ENCODE measurements at regions not wholly inside any gene's neighbourhood (a gene's known extent, or its start where the extent isn't known, plus 50 kb on each side); places are given as distances from the start of the nearest gene placed in this dataset.
A peak's percentile ranks its signal among the peaks of the same experiment; 100 is the strongest.

- DNase-seq (ENCODE audit: low spot score): no peak
These were observed 460.6 kb upstream of the DSEL start for GRCh38 chr18:67977067-67977616.

- no peak for DNase-seq (ENCODE audit: low spot score)
These were observed 457.4 kb upstream of the DSEL start for GRCh38 chr18:67973916-67974315.

- DNase-seq (ENCODE audit: low spot score): no peak
These were observed 452.9 kb upstream of the DSEL start for GRCh38 chr18:67969458-67969857.

- DNase-seq (ENCODE audit: low spot score): no peak
These were observed 449.7 kb upstream of the DSEL start for GRCh38 chr18:67966224-67966623.

GRCh38 chr18:67964462-67964861, 447.9 kb upstream of the DSEL start:
- no peak for DNase-seq (ENCODE audit: low spot score)

GRCh38 chr18:67961701-67962440, 445.4 kb upstream of the DSEL start:
- no peak for DNase-seq (ENCODE audit: low spot score)

- DNase-seq (ENCODE audit: low spot score): no peak
These were observed 441.2 kb upstream of the DSEL start for GRCh38 chr18:67957684-67958083.

- DNase-seq (ENCODE audit: low spot score): no peak
These were observed 438.1 kb upstream of the DSEL start for GRCh38 chr18:67954594-67954993.

- no peak for DNase-seq (ENCODE audit: low spot score)
These were observed 434.6 kb upstream of the DSEL start for GRCh38 chr18:67951137-67951536.

- DNase-seq (ENCODE audit: low spot score): no peak
These were observed 422.1 kb upstream of the DSEL start for GRCh38 chr18:67938660-67939059.

- DNase-seq (ENCODE audit: low spot score): no peak
These were observed 419.1 kb upstream of the DSEL start for GRCh38 chr18:67935638-67936037.

GRCh38 chr18:67933271-67933670, 416.8 kb upstream of the DSEL start:
- no peak for DNase-seq (ENCODE audit: low spot score)

- DNase-seq (ENCODE audit: low spot score): no peak
These were observed 415.8 kb upstream of the DSEL start for GRCh38 chr18:67932271-67932670.

- no peak for DNase-seq (ENCODE audit: low spot score)
These were observed 410.7 kb upstream of the DSEL start for GRCh38 chr18:67926929-67927864.

- DNase-seq (ENCODE audit: low spot score): no peak
These were observed 408.1 kb upstream of the DSEL start for GRCh38 chr18:67924656-67925055.

- DNase-seq (ENCODE audit: low spot score): no peak
These were observed 402.8 kb upstream of the DSEL start for GRCh38 chr18:67919316-67919715.

GRCh38 chr18:67916097-67916496, 399.6 kb upstream of the DSEL start:
- no peak for DNase-seq (ENCODE audit: low spot score)

- no peak for DNase-seq (ENCODE audit: low spot score)
These were observed 396.5 kb upstream of the DSEL start for GRCh38 chr18:67913040-67913439.

- no peak for DNase-seq (ENCODE audit: low spot score)
These were observed 385.1 kb upstream of the DSEL start for GRCh38 chr18:67901573-67901972.

- DNase-seq (ENCODE audit: low spot score): no peak
These were observed 379.9 kb upstream of the DSEL start for GRCh38 chr18:67896451-67896850.

GRCh38 chr18:67893916-67894315, 377.4 kb upstream of the DSEL start:
- DNase-seq (ENCODE audit: low spot score): no peak

GRCh38 chr18:67876871-67877270, 360.4 kb upstream of the DSEL start:
- peak; percentile 11 for DNase-seq (ENCODE audit: low spot score)

GRCh38 chr18:67875944-67876343, 359.4 kb upstream of the DSEL start:
- DNase-seq (ENCODE audit: low spot score): no peak

Measured in umbilical cord (tissue), 1 donor.